ENCODE measurements at regions not wholly inside any gene's neighbourhood (a gene's known extent, or its start where the extent isn't known, plus 50 kb on each side); places are given as distances from the start of the nearest gene placed in this dataset.
"Not testable (repeated sequence)": the region's sequence is repeated elsewhere in the genome, so short reads cannot be mapped to it uniquely, and the experiment has no call there.

GRCh38 chr9:17846948-17847655, 268.2 kb downstream of the SH3GL2 start:
- DNase-seq = no peak

DNA sequence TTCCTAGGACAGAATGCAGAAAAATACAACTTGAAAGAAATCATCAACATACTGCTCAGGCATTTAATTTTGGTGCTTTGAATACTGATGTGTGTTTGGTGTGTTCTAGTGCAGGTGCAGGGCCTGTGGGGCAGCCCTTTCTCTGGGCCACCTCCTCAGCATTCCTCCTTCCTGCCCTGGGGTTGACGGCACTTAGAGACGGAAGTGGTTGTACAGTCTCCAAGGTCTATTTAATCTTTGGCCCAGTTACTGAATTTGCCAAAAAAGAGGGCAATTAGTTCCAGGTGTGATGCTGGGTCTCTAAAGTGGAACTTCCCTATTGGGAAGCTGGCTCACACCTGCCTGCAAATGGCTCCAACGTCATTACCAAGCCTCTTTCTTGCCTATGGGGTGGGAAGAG, 269.0 kb downstream of the SH3GL2 start:
- no peak for DNase-seq

GRCh38 chr9:17852108-17852507, 273.2 kb downstream of the SH3GL2 start:
- DNase-seq = no peak

DNA sequence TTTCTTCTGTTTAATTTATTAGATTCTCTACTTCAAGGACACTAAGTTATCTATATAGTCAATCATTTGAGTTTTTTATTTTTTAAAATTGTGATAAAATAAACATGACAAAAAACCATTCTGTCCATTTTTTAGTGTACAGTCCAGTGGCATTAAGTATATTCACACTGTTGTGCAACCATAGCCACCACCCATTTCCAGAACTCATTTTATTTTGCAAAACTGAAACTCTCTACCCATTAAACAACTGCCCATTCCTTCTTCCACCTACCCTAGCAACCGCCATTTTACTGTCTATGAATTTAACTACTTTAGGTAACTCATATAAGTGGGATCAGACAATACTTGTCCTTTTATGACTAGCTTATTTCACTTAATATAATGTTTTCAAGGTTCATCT, 275.6 kb downstream of the SH3GL2 start:
- no peak for DNase-seq

- no peak for DNase-seq
Observed at GRCh38 chr9:17856995-17857394, 278.1 kb downstream of the SH3GL2 start.

- DNase-seq = no peak
Observed at GRCh38 chr9:17859228-17859627, 280.4 kb downstream of the SH3GL2 start.

DNA sequence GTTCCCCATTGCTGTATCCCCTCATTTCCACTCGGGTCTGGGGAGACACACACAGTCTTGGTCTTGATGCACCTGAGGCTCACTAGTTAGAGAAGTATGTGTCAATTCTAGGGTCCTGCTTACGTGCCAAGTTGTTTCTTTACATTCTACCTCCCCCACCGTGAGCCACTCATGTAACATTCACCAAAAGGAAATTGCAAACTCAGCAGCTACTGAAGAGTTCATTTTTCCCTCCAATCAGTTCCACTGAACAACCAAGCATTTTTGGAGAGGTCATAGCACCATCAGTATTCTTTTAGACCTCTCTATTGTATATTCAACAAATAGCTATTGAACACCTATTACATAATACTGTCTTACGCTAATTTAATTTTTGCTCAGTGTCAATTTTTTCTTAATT, 281.1 kb downstream of the SH3GL2 start:
- DNase-seq = no peak

- DNase-seq = peak; percentile 53
Observed at GRCh38 chr9:17862101-17862500, 283.2 kb downstream of the SH3GL2 start.

- no peak for DNase-seq
Observed at GRCh38 chr9:17862629-17863028, 283.8 kb downstream of the SH3GL2 start.

GRCh38 chr9:17863213-17863883, 284.5 kb downstream of the SH3GL2 start:
- no peak for DNase-seq

- DNase-seq = no peak
Observed at GRCh38 chr9:17863924-17864323, 285.1 kb downstream of the SH3GL2 start.

DNA sequence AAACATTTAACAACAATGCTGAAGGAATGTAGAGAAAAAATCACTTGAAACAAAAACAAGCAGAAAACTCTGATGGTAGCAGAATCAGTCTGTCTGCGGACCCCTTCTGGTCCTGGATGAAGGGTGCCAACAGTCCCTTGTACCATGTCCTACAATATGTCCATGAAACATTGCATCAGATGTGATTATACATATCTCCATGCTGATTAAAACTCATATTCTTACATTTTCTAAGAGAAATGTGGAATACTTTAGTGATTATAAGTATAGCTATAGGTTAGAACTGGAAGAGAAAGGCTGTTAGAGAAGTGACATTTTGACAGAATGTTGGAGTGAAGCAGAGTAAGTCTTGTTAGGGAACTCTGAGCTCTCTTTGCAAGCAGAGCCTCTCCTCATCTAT, 286.1 kb downstream of the SH3GL2 start:
- no peak for DNase-seq

DNA sequence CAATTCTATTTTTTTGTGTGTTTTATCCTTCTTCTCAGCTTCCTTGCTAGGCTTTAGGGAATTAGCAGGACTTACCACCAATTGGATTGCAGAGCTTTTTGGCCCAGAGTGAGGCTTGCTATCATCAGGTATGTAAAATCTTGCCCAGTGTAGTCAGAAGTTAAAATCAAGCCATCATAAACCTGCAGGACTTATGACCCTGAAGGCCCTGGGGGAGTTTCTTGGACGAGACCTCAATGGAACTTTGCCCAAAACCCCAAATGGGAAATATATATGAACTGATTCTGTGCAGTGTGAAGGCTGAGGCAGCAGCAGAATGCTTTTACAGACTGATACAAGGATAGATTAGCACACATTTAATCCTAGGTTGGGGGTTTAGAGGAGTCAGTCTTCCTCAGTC, 287.0 kb downstream of the SH3GL2 start:
- DNase-seq = peak; percentile 49

DNA sequence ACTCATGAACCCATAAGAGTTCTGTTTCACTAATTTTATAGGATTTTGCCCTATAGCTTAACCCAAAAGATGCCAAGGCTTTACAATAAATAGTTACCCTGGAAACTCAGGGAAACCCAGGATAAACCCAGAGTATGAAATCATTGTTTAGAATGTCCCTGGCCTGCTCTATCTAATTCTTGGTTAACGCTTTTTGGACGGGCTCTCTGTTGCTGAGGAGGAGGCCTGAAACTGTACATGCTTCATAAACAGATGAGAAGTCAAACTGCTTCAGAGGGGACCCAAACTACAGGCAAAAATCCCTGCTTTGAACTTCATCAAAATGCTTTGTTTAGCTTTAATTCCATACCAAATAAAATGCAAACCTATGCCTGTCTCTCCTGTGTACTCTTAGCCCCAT, 291.9 kb downstream of the SH3GL2 start:
- DNase-seq = no peak

DNA sequence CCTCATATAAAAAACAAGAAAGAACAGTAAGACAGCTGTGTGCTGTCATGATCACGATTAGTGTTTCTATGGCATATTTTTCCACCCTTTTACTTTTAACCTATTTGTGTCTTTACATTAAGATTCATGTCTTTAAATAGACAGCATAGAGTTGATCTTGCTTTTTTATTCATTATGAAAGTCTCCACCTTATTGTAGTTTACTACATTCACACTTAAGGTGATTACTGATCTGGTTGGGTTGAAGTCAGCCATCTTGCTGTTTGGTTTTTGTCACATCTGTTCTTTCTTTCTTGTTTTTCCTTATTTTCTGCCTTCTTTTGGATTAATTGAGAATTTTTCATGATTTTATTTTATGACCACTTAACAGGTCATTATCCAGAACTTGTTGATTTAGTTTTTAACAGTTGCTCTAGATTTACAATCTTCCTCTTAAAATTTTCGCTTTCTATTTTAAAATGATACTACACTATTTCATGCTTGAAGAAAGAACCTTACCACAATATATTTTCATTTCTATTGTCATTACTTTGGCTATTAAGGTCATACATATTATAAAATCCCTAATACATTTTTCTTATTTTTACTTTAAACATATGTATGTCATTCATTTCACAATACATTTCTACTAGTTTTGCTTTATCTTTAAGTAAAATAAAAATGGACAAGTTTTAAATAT, 292.5 kb downstream of the SH3GL2 start:
- no peak for DNase-seq

GRCh38 chr9:17875886-17876285, 297.0 kb downstream of the SH3GL2 start:
- no peak for DNase-seq

DNA sequence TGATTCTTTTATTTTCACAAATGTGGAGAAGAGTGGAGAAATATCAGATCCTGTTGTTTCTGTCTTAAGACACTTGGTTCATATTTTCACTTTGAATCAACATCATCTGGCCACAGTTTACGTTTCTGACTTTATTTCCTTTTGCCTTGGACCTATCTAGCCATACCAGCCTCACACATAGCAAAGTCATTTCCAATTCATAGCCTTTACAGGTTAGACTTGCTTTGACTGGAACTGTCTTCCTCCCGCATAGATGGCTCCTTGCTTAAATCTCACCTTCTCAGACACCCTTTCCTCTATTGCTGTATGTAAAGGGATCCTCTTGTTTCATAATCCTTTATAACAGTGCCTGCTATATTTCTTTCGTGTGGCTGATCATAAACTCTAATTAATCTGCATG, 297.8 kb downstream of the SH3GL2 start:
- no peak for DNase-seq

DNA sequence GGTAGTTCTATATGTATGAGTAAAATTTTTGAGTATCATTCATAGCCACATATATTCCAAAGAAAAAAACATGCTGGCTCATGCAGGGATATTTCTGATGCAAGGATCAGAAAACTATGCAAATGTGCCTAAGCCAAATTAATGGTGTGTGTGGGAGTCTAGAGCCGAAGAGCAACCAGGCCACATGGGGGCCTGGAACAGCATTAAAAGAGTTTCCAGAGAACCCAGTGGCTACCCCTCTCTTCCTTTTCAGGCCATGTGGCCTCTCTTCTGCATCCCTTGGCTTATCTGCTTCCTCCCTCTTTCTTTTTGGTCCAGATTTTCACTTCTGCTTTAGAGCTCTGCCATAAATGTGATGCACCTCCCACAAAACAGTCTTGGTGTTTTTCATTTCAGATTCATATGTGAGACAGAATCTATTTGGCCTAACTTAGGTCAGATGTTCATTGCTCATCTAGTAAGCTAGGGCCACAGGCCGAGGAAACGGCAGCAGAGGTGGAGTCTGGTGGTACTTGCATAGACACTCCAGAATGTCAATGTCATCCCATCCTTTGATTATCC, 300.0 kb downstream of the SH3GL2 start:
- DNase-seq = no peak

- no peak for DNase-seq
Observed at GRCh38 chr9:17881371-17881770, 302.5 kb downstream of the SH3GL2 start.

DNA sequence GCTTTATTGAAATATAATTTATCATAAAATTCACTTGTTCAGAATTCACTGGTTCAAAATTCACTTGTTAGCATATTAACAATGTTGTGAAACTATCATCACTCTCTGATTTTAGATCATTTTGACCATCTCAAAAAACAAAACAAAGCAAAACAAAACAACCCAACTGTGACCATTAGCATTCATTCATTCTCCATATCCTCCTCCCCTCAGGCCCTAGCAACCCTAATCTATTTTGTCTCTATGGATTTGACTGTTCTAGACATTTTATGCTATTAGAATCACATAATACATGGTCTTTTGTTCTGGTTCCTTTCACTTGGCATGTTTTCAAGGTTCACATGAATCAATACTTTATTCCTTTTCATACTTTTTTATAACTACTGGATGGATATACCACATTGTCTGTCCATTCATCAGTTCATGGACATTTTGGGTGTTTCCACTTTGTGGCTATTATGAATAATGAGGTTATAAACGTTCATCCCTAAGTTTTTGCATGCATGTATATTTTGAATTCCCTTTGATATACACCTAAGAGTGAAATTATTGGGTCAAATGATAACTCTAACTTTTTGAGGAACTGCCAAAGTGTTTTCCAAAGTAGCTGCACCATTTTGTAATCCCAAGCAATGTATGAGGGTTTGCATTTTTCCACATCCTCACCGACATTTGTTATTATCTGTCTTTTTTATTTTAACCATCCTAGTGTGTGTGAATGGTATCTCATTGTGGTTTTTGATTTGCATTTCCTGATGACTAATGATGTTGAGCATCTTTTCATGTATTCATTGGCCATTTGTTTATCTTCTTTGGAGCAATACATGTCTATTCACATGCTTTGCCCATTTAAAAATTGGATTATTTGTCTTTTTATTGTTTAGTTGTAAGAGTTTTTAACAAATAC, 304.1 kb downstream of the SH3GL2 start:
- no peak for DNase-seq

GRCh38 chr9:17888066-17888465, 309.2 kb downstream of the SH3GL2 start:
- DNase-seq = peak; percentile 63

DNA sequence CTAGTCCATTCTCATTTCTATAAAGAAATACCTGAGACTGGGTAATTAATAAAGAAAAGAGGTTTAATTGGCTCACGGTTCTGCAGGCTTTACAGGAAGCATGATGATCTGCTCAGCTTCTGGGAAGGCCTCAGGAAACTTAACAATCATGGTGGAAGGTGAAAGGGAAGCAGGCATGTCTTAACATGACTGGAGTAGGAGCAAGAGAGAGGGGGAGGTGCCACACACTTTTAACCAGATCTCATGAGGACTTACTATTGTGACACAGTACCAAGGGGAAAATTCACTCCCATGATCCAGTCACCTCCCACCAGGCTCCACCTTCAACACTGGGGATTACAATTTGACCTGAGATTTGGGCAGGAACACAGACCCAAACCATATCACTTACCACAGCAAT, 310.1 kb downstream of the SH3GL2 start:
- DNase-seq = not testable (repeated sequence)
